Stimulated activated CD4-positive, alpha-beta T cell treated with anti-CD3 and anti-CD28 coated beads, TNF-alpha, amount 100 ng/mL, for 4 hours (primary cell): ENCODE measurements at regions not wholly inside any gene's neighbourhood (a gene's known extent, or its start where the extent isn't known, plus 50 kb on each side); places are given as distances from the start of the nearest gene placed in this dataset.

Experiments used
- DNase-seq, 3 experiments: peaks; one replicate each; pipeline ENCODE4 v3.0.0-alpha.2; 2020; ENCODE audit warnings: low read depth in 3 of 3

DNA sequence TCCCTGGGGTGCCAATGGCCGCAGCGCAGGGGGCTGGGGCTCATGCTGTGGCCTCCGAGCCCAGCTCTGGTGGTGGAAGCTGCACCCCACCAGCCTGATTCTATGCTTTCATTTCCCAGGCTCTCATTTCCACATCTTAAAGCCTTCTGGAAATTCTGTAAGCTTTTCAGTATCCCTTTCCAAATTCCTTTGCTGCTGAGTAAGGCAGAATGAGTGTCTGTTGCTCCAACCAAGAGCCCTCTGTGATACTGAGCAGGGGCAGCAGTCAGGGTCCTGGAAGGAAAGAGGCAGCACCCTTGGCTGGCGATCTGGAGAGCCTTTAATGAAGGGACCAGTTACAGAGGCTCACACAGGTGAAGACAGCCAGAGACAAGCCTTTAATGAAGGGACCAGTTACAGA lies 79.5 kb upstream of the FOXF1 start:
- DNase-seq, result no peak

DNA sequence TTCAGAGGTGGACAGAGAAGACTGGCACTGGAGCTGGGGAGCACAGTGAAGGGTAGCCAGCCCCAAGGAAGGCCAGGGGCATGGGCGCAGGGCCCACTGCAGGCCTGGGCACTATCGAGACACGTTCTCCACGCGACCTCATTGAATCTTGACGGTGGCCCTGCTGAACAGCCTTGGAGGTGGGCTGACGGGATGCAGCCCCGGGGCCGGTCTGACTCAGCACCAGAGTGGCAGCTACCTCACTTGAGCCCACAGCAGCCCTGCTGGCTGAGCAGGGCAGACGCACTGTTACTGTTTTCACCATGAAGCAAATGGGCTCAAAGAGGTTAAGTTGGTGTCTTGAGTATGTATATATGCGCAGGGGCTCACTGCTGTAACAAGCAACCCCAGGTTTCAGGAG lies 78.8 kb upstream of the FOXF1 start:
- DNase-seq, result no peak

DNA sequence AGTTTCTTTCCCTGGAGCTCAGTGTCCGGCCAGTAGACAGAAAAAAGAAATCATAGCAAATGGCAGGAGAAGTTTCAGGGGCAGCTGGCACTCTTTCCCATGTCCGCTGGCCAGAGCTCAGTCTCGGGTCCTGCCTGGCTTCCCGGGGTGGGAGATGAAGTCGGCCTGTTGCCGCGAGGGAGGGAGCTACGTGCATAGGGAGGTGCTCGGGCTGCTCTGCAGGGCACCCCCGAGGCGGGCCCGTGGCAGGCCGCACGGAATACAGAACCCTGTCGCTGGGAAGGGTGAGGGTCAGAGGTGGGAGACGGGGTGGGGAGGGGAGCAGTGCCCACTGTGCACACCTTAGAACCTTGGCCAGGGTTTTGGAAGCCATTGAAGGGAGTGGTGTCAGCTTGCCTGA lies 78.3 kb upstream of the FOXF1 start:
- DNase-seq, result no peak

DNA sequence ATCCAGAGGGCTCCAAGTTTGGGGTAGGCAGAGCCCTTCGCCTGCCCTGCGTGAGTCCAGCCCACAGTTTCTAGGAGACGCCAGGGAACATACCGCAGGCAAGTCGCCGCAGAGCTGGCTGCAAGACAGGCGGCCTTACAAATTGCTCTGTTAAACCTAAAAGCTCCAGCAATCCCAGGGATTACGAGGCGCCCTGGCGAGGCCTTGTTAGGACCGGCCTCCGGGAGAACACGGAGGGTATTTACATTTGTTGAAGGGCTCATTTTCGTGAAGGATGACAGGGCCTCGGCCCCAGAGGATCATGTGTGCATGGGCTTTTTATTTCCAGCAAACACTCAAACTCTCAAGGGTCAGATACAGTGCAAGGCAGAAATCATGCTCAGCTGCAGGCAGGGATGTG lies 77.6 kb upstream of the FOXF1 start:
- no peak for DNase-seq

DNA sequence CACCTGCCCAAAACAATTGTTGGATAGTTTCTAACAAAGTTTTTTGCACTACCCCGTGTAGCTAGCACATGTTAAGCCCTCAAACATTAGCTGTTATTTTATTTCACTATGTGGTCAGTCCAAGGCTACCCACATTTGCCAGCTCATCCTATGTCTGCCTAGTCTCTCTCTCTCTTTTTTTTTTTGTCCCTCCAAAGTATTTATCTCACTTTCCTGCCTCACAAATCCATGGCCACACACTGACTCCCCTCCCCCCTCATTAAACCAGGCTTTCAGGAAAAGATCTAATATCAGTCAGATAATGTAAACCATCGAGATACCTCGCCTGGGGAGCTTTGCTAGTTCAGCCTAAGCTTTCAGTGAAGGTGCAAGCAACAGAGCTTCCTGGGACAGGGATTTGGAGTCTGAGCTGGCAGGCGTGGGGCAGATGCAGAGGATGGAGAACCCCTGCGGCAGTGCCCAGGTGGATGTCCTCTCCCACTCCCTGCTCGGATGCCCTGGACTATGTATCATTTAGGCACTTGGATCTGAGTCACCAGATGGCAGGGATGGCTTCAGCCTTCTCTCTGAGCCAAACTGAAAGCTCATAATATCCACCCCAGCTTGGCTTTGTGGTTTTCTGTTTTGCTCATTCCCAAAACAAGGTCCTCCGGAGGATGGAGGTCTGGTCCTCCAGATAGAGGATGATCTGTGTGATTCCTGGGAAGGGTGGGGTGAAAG lies 73.7 kb upstream of the FOXF1 start:
- no peak for DNase-seq

DNA sequence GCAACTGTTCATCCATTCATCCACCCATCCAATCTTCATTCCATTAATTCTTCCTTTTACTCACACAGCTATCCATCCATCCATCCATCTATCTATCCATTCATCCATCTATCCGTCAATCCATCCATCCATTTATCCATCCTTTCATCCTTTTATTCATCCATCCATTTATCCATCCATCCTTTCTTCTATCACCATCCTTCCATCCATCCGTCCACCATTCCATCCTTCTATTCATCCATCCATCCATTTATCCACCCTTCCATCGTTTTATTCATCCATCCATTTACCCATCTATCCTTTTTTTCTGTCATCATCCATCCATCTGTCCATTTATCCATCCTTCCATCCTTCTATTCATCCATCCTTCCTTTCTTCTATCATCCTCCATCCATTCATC lies 73.0 kb upstream of the FOXF1 start:
- no peak for DNase-seq

DNA sequence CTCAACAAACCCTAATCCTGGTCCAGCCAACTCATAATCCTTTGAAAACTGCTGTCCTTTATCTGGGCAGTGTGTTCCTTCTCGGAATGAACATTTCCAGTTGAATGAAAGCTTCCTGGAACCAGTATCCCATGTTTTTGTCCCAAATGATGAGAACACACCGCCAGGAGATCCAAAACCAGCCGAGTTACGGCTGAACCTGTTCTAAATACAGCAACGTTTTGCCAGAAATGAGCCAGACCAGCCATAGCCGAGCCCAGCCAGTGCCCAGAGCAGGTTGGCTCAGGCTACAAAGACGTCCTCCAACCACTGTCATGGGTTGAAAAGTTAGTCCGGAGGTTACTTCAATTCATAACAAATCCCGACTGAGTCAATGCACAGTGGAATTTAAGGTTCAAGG lies 67.6 kb upstream of the FOXF1 start:
- DNase-seq, result no peak

DNA sequence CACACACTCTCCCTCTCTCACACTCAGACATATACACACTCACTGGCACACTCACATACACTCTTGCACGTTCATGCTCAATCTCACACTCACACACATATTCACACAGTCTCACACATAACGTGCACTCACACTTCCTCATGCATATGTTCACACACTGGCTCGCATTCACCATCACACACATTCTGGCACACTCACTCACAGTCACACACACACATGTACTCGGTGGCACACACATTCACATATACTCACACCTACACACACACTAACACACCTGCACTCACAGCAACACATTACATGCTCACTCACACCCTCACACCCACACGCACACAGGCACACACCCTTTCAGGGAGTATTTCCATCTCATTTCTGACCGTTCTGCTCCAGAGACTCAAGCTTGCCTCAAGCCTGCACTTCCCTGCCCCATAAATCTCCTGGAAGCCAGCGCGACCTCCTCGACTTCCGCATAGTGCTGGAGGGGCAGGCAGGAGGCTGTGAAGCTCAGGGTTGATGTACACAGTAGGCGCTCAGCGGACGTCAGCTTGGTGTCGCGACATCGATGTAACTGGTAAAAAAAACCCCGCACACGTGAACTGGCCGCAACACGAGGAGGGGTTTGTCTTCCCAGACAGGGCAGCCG lies 66.7 kb upstream of the FOXF1 start:
- no peak for DNase-seq

DNA sequence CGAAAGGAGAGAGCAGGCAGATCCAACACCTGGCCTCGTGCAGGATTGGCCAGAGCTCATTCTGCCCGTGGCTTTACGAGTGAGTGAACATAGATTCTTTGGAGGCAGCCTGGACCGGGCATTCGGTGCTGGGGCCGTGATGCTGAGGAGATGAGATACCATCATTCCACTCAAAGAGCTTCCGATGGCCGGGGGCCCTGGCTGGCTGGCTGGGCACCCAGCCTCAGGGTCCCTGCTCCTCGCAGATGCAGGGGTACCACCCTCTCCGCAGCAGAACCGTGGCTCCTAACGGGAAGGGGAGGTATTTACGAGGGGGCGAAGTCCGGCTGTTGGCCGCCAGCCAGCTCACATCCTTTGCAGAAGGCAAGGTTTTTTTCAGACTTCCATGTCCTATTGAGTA lies 66.1 kb upstream of the FOXF1 start:
- no peak for DNase-seq

DNA sequence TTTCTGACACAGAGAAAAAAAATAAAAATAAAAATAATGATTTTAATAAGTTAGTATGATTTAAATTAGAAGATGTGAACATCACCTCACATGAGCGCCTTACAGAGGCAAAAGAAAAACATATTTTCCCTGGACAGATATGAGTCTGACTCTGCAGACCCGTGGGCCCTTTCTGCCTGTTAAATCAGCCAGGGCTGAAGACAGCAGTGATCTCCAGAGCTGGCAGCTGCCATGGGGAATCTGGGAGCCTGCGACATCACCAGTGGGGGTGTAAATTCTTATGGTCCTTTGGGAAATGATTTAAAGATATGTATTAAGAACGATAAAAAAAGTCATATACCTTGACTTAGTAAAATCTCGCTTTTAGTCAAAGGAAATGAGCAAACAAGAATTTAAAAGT lies 65.7 kb upstream of the FOXF1 start:
- no peak for DNase-seq

DNA sequence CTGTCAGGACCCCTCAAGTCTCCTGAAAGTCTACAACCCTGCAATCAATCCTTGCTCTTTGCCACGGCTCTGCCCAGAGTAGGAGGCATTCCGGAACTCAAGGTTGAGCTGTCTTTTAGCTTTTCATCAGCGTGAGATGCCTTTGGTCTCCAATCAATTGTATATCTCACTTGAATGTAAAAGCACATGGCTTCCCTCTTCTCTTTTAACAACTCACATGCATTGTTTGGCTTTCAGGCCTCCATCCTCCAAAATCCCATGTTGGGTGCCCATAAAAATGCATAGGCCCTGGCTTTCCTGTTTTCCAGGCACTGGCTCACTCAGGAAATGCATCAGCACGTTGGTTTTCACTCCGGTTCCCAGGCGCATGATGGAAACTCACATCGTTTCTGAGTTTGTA lies 64.0 kb upstream of the FOXF1 start:
- no peak for DNase-seq

DNA sequence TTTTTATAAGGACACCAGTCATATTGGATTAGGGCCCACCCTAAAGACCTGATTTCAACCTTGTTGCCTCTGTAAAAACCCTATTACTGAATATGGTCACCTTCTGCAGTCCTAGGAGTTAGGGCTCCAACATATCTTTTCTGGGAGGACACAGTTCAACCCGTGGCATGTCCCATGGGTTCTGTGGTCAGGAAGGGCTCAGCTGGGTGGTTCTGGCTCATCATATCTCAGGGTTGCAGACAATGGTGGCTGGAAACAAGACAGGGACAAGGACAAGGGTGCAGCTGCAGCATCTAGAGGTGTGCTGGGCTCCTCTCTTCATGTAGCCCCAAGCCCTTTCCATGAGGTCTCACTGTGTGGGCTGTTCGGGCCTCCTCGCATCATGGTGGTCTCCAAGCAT lies 63.1 kb upstream of the FOXF1 start:
- DNase-seq, result no peak

DNA sequence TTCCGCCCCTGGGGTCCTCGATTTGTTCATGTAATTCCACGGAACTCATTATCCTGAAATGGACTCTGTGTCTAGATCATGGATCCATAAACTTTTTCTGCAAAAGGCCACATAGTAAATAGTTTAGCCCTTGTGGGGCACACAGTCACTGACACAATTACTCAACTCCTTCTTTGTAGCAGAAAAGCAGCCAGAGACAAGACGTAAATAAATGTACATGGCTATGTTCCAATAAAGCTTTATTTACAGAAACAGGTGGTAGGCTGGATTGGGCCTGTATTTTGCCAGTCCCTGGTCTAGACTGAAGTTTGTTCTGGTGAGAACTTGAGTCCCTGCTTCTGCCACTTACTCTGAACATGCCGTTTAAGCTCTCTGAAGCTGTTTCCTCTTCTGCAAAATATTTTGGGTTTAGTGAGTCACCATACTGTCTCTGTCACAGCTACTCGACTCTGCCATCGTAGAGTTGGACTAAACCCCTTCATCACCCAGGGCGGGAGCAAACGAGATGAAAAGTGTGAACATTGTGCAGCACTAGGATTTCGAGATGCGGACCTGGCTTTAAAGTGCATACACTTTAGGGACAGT lies 61.9 kb upstream of the FOXF1 start:
- no peak for DNase-seq

DNA sequence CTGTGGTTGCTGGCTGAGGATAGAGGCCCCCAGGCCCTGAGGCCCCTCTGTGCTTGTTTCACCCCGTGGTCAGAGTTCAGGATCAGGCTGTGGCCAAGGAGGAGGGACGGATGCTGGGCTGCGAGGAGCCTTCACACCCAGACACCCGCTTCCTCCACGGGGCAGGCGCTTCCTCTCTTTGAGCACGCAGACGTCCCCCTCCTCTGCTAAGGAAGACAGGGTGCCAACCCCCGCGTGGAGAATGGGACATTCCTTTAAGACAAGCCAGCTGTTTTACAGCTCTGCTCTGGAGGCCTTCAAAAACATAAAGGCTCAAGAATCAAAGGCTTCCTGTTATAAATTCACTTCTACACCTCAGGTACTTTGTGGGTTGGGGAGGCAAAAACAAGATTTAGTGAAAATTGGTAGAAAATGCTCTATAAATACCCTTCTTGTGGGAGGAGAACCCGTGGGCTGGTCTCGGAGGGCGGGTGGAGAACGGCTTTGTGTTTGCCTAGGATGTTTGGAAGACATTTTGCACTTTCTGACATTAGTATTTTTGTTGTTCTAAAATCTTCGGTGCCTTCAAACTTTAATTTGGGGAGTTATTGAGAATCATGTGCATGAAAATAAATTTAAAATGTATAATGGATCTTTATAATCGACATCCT lies 60.8 kb upstream of the FOXF1 start:
- DNase-seq, result no peak

DNA sequence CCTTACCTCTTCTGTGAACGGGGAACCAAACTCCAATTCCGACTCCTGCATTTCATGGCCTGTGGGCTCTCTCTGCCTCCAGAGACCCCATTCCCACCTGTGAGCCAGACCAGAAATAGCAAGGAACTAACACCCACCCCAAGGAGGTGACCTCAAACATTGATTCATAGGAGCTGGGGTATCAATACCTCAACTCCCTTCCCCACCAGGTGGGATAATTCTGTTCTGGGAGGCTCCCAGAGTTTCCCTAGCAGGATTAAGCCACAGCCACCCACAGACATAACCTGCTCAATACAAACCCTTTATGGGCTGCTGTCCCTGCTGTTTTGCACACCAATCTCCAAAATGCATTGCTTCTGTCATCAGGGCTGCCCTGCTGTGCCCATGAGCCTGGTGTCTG lies 59.6 kb upstream of the FOXF1 start:
- DNase-seq, result no peak

DNA sequence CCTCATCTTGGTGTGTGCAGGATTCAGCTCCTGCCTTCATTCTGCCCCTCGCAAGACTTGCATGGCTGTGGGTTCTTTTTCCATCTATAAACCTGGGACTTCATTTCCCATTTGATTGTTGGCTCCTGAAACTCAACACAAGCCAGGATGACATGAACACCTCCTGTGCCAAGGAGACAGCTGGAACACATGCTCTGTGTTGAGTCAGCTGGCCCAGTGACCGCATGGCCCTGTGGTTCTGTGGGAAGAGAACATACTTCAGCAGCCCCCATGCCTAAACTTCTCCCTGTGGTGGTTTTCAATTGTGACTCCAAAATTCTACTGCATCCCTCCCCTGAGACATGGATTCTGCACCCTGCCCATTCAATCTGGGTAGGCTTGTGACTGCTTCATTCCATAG lies 57.9 kb upstream of the FOXF1 start:
- no peak for DNase-seq

DNA sequence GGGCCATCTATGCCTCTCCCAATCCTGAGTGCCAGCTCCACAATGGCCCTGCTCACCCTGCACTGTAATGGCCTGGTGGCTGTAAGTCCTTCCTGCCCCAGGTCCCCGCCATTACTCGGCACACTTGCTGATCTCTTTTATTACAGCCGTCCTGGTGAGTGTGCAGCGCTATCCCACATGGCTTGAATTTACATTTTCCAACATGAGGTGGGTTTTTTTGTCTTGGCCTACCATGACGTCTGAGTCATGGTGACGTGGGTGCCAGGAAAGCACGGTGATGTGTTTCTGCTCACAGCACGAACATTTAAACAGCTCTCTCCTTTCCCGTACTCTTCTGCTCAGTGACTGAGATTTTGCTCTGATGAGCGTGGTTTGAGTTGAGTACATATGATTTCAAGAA lies 55.2 kb upstream of the FOXF1 start:
- no peak for DNase-seq

DNA sequence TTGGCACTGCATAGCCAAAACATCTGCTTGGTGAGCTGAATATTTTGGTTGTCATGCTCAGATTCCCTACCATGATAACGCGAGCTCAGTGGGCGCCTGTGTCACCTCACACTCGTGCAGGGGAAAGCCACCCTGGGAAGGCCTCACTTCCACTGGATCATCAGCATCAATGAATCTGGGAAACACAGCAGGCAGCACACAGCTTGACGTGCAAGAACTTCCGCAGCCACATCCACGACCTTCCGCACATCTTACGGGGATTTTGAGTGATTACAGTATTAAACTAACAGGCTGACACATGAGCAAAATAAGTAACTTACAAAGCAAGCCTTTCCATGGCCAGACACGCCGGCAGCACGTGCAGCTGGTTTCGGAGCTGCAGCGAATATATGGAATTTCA lies 54.7 kb upstream of the FOXF1 start:
- DNase-seq, result no peak

DNA sequence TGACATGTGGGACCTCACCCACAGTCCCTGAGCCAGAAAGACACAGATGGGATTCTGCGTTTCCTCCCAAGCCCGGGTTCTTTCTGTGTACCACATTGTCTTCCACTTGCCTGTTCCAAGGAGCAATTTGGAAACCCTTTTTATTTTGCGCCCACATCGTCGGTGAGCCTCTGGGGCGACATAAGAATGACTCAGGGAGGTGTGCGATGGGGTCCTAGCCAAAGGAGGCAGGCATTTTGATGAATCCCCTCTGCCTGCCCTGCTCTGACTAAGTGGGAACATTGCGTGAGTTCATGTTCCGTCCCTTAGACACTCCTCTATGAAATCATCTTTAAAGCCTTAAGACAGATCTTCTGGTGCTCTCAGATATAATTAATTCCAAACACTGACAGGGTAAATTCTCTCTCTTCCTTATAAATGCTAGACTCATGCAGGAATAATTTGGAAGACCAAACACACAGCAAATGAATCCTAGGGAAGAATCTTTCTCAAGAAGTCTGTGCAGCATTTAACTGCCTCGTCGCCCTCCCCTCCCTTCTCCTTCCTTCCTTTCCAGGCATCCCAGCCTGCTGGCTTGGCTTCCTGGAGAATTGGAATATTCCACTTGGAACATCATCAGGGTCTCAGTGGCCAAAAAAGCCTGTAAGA lies 52.7 kb upstream of the FOXF1 start:
- no peak for DNase-seq

DNA sequence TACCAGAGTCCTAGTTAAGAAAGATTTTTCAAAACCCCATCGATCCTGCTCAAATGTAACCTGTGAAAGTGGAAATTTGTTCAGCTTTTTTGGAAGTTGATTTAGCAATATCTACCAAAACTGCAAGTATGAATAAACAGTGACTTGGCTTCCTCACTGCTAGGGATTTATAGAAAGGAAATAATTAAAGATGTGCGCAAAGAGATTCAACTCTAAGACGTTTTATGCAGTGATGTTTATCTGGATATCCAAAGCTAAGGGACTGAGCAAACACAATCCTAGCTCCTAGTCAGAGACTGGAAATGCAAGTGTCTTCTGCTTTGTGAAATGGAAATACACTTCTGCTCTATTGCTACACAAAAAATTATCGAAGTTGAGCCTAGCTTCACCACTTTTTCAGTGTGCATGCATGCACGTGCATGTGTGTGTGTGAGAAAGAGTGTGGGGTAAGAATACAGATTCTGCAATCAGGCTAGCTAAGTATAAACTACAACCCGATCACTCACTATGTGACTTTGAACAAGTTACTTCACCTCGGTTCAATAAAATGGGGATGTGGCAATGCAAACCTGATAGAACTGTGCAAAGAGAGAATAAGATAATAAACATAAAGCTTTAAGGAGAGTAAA lies 52.1 kb upstream of the FOXF1 start:
- no peak for DNase-seq

DNA sequence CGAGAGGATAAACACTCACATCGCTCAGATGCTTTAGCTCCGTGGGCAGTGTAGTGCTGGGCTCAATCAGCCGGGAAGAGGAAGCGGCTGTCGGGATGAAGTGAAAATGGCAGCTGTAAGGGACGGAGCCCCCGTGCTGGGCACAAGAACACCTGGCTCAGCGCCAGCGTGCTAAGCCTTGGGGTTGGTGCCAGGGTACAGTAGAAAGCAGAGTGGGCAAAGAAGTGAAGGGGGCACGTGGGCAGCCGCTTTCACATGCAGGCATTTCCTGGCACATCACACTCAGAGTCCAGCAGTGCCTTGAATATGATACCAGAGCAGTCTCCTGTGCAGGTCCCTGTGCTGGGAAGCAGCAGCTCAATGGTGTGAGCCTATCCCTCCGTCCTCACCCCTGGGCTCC lies 51.1 kb upstream of the FOXF1 start:
- DNase-seq, result no peak
